ENCODE measurements at regions not wholly inside any gene's neighbourhood (a gene's known extent, or its start where the extent isn't known, plus 50 kb on each side); places are given as distances from the start of the nearest gene placed in this dataset.

DNA sequence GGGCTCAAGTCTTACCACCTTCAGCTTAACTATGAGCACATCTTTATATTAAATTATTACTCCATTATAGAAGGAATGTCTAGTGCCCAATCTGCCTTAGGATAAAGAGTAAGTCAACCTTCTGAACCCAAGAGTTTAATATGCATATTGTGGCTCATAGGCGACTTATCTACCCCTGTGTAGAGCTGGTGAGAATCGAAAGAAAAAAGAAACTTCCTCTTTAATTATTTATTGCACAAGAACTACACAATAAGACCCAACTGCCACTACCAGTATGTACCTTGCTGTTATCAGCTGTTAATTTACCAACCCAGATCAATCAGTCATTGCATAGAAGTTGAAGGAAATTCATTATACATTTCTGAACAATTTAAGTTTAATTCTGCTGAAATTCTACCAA is 329.1 kb upstream of the SLC24A2 start (continued):
- TF ChIP-seq, protein P1, sequence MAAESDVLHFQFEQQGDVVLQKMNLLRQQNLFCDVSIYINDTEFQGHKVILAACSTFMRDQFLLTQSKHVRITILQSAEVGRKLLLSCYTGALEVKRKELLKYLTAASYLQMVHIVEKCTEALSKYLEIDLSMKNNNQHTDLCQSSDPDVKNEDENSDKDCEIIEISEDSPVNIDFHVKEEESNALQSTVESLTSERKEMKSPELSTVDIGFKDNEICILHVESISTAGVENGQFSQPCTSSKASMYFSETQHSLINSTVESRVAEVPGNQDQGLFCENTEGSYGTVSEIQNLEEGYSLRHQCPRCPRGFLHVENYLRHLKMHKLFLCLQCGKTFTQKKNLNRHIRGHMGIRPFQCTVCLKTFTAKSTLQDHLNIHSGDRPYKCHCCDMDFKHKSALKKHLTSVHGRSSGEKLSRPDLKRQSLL (tag by site-specific recombination; IDR thresholded peaks at IDR 0.05): no peak
- TF ChIP-seq ZFHX2 (tag by site-specific recombination; conservative IDR thresholded peaks at IDR 0.05) (no peak), ZNF596 (tag by site-specific recombination; IDR thresholded peaks at IDR 0.05) (no peak)

DNA sequence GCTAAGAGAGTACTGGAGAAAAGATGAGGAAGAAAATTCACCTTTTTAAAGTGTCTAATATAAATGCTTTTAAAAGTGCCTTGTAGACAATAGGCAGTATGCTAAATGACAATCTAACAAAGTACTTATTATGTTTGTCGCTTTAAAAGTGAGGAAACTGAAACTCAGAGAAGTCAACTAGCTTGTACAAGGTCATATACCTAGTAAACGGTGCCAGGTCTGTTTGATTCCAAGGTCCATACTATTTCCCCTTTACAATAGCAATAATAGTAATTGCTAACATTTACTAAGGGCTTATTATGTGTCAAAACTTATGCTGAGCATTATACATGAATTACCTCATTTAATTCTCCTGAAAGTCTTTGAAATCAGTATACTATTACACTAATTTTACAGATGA is 328.6 kb upstream of the SLC24A2 start:
- CTCF ChIA-PET: no interaction called here

DNA sequence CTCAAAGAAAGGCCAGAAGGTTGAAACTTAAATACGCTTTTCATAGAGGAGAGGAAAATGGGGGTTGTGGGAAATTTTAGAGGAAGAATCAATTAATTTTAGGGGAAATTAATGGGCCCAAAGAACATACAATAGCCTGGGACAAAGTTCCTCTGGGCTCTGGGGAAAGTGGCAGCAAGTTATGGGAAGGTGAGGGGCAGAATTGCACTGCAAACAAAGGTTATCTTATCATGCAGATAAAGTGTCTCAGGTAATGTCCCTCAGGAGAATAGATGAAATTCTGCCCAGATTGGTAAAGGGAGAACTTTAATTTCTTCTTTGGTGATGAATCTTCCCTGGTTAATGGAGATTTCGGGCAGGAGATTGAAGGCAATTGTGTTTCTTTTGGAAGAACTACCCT is 326.1 kb upstream of the SLC24A2 start:
- TF ChIP-seq ZNF530 (tag by site-specific recombination; IDR thresholded peaks at IDR 0.05; ENCODE audit: low read depth): peak; percentile 92
- peak; percentile 75 for TF ChIP-seq ZNF140 (tag by site-specific recombination; IDR thresholded peaks at IDR 0.05)
- no peak for TF ChIP-seq ZNF24 (tag by site-specific recombination; IDR thresholded peaks at IDR 0.05)
- no peak for TF ChIP-seq ZBTB48 (tag by site-specific recombination; IDR thresholded peaks at IDR 0.05)
- no peak for TF ChIP-seq ZNF670 (tag by site-specific recombination; IDR thresholded peaks at IDR 0.05; ENCODE audit: low read depth)
- no peaks in the 10 kb centered on the region for H3K4me1 ChIP-seq (ENCODE audit: control insufficient read depth, insufficient read depth, low read length)
- H3K9me3 ChIP-seq (ENCODE audit: control insufficient read depth, insufficient read depth, low read depth, low read length): no peaks in the 10 kb centered on the region
- ChIA-PET CTCF (no interaction called here), POLR2A (no interaction called here)
- no peak overlapping the region for H3K4me3 ChIP-seq (ENCODE audit: low read depth, low read length)
- H3K27ac ChIP-seq (ENCODE audit: extremely low read depth, low read depth, low read length): no peak overlapping the region
- H3K36me3 ChIP-seq (ENCODE audit: control insufficient read depth in 2 of 2, insufficient read depth in 1 of 2, low read length in 2 of 2): no peaks in the 10 kb centered on the region

More for the DNA sequence above, 328.6 kb upstream of the SLC24A2 start:
- Histone ChIP-seq H3K36me3 (ENCODE audit: control insufficient read depth in 2 of 2, insufficient read depth in 1 of 2, low read length in 2 of 2) (no peaks in the 10 kb centered on the region), H3K27ac (ENCODE audit: extremely low read depth, low read depth, low read length) (no peak overlapping the region), H3K4me1 (ENCODE audit: control insufficient read depth, insufficient read depth, low read length) (no peaks in the 10 kb centered on the region), H3K9me3 (ENCODE audit: control insufficient read depth, insufficient read depth, low read depth, low read length) (no peaks in the 10 kb centered on the region), H3K4me3 (ENCODE audit: low read depth, low read length) (no peak overlapping the region)
- POLR2A ChIA-PET: no interaction called here
- TF ChIP-seq ZNF146 (tag by site-specific recombination; IDR thresholded peaks at IDR 0.05): no peak
- TF ChIP-seq, protein P2, sequence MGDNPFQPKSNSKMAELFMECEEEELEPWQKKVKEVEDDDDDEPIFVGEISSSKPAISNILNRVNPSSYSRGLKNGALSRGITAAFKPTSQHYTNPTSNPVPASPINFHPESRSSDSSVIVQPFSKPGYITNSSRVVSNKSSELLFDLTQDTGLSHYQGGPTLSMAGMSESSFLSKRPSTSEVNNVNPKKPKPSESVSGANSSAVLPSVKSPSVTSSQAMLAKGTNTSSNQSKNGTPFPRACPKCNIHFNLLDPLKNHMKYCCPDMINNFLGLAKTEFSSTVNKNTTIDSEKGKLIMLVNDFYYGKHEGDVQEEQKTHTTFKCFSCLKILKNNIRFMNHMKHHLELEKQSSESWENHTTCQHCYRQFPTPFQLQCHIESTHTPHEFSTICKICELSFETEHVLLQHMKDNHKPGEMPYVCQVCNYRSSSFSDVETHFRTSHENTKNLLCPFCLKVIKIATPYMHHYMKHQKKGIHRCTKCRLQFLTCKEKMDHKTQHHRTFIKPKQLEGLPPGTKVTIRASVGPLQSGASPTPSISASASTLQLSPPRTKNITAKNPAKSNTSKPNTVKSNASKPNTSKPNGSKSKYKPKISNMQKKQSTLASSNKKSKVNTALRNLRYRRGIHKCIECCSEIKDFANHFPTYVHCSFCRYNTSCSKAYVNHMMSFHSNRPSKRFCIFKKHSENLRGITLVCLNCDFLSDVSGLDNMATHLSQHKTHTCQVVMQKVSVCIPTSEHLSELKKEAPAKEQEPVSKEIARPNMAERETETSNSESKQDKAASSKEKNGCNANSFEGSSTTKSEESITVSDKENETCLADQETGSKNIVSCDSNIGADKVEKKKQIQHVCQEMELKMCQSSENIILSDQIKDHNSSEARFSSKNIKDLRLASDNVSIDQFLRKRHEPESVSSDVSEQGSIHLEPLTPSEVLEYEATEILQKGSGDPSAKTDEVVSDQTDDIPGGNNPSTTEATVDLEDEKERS (tag by site-specific recombination; IDR thresholded peaks at IDR 0.05): no peak
- no peak for TF ChIP-seq ZNF843 (tag by site-specific recombination; IDR thresholded peaks at IDR 0.05)
- no peak for TF ChIP-seq ZBTB20 (tag by site-specific recombination; IDR thresholded peaks at IDR 0.05)
- no peak for TF ChIP-seq SALL2 (tag by site-specific recombination; IDR thresholded peaks at IDR 0.05; ENCODE audit: borderline replicate concordance)
- TF ChIP-seq ZNF248 (tag by site-specific recombination; IDR thresholded peaks at IDR 0.05): no peak
- TF ChIP-seq ZNF837 (tag by site-specific recombination; IDR thresholded peaks at IDR 0.05): no peak
- TF ChIP-seq, protein P3, sequence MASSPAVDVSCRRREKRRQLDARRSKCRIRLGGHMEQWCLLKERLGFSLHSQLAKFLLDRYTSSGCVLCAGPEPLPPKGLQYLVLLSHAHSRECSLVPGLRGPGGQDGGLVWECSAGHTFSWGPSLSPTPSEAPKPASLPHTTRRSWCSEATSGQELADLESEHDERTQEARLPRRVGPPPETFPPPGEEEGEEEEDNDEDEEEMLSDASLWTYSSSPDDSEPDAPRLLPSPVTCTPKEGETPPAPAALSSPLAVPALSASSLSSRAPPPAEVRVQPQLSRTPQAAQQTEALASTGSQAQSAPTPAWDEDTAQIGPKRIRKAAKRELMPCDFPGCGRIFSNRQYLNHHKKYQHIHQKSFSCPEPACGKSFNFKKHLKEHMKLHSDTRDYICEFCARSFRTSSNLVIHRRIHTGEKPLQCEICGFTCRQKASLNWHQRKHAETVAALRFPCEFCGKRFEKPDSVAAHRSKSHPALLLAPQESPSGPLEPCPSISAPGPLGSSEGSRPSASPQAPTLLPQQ (tag by site-specific recombination; IDR thresholded peaks at IDR 0.05): no peak

Measured in HEK293 (cell line).